ENCODE measurements at regions not wholly inside any gene's neighbourhood (a gene's known extent, or its start where the extent isn't known, plus 50 kb on each side); places are given as distances from the start of the nearest gene placed in this dataset.

DNA sequence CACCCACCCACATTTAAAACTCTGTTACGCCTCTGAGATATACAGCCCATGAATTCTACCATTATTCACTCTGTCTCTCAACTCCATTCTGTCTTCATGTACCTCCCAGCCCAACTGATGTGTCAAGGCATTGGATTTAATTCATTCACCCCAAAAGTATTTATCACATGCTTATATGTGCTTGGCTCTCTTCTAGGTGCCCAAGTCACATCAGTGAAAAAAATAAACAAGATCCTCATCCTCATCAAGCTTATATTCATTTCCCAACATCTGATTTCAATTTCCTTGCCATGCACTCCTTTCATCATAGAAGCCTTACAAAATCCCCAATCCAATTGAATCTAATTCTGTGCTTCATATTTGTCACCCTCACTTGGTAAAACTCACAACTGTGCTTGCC lies 967.6 kb downstream of the LTN1 start:
- no peaks in the 10 kb centered on the region for H3K9me2 ChIP-seq (ENCODE audit: insufficient read depth)
- no peak overlapping the region for H3K4me2 ChIP-seq
- H3K9me3 Mint-ChIP-seq, result peaks cover 9% of the 10 kb centered on the region
- no peaks in the 10 kb centered on the region for H3K79me2 ChIP-seq (replicated peaks; ENCODE audit: insufficient read depth)
- no peaks in the 10 kb centered on the region for H3F3A ChIP-seq (replicated peaks; ENCODE audit: low read depth)
- no peak overlapping the region for H3K4me3 ChIP-seq
- no peak overlapping the region for H3K4me3 Mint-ChIP-seq
- no peak overlapping the region for H3K27ac ChIP-seq (ENCODE audit: low read depth)
- H3K36me3 Mint-ChIP-seq (ENCODE audit: low read depth), result peaks cover 6% of the 10 kb centered on the region; the same call in 2 of the 3 replicates
- no peaks in the 10 kb centered on the region for H3K27me3 ChIP-seq (ENCODE audit: insufficient read depth)
- no peak overlapping the region for H3K27ac Mint-ChIP-seq
- H3K27me3 Mint-ChIP-seq (ENCODE audit: insufficient read depth, low read depth, poor library complexity), result no peaks in the 10 kb centered on the region
- H3K4me1 Mint-ChIP-seq, result no peaks in the 10 kb centered on the region
- TF ChIP-seq CREB1 (CRISPR knock-in tag; IDR thresholded peaks at IDR 0.05; ENCODE audit: low read depth), result no peak
- no peak for TF ChIP-seq EZH2 (IDR thresholded peaks at IDR 0.05; ENCODE audit: low read depth, unreplicated experiment)
- TF ChIP-seq POLR2AphosphoS5 (IDR thresholded peaks at IDR 0.05; ENCODE audit: low read depth), result no peak
- no peak for TF ChIP-seq ZNF462 (CRISPR knock-in tag; IDR thresholded peaks at IDR 0.05)
- TF ChIP-seq NANOG (IDR thresholded peaks at IDR 0.05; ENCODE audit: borderline replicate concordance), result no peak
- no peak for TF ChIP-seq STAT1 (IDR thresholded peaks at IDR 0.05; ENCODE audit: unreplicated experiment)
- no peak for TF ChIP-seq EZH2phosphoT487 (IDR thresholded peaks at IDR 0.05; ENCODE audit: unreplicated experiment)
- TF ChIP-seq, protein P1, sequence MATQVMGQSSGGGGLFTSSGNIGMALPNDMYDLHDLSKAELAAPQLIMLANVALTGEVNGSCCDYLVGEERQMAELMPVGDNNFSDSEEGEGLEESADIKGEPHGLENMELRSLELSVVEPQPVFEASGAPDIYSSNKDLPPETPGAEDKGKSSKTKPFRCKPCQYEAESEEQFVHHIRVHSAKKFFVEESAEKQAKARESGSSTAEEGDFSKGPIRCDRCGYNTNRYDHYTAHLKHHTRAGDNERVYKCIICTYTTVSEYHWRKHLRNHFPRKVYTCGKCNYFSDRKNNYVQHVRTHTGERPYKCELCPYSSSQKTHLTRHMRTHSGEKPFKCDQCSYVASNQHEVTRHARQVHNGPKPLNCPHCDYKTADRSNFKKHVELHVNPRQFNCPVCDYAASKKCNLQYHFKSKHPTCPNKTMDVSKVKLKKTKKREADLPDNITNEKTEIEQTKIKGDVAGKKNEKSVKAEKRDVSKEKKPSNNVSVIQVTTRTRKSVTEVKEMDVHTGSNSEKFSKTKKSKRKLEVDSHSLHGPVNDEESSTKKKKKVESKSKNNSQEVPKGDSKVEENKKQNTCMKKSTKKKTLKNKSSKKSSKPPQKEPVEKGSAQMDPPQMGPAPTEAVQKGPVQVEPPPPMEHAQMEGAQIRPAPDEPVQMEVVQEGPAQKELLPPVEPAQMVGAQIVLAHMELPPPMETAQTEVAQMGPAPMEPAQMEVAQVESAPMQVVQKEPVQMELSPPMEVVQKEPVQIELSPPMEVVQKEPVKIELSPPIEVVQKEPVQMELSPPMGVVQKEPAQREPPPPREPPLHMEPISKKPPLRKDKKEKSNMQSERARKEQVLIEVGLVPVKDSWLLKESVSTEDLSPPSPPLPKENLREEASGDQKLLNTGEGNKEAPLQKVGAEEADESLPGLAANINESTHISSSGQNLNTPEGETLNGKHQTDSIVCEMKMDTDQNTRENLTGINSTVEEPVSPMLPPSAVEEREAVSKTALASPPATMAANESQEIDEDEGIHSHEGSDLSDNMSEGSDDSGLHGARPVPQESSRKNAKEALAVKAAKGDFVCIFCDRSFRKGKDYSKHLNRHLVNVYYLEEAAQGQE (IDR thresholded peaks at IDR 0.05; ENCODE audit: unreplicated experiment), result no peak
- no peak for TF ChIP-seq JUNB (IDR thresholded peaks at IDR 0.05; ENCODE audit: unreplicated experiment)
- TF ChIP-seq ZNF114 (CRISPR knock-in tag; IDR thresholded peaks at IDR 0.05), result no peak
- no peaks in the 10 kb centered on the region for H4K20me1 ChIP-seq (replicated peaks; ENCODE audit: insufficient read depth)
- no peak for DNase-seq (ENCODE audit: low spot score)
- no peak for ATAC-seq
- no peaks in the 10 kb centered on the region for H3K36me3 ChIP-seq (ENCODE audit: insufficient read depth)
- H2AFZ ChIP-seq, result no peak overlapping the region
- H3K4me1 ChIP-seq (ENCODE audit: insufficient read depth), result no peaks in the 10 kb centered on the region

All from GM23338 (cell line).